WERI-Rb-1 (cell line): ENCODE measurements at regions not wholly inside any gene's neighbourhood (a gene's known extent, or its start where the extent isn't known, plus 50 kb on each side); places are given as distances from the start of the nearest gene placed in this dataset.

Experiments used
- DNase-seq: peaks from one replicate; pipeline ENCODE4 v3.0.0-alpha.2; 2020
- H3K27ac ChIP-seq: fragments of 250-450 bp; sonication (Bioruptor Pico); 2 replicates; pipeline ENCODE4 v1.5.1; 2020; ENCODE audit warnings: mild to moderate bottlenecking, moderate library complexity
- H3K27me3 ChIP-seq: fragments of 250-450 bp; sonication (Bioruptor Pico); 2 replicates; pipeline ENCODE4 v1.5.1; 2021; ENCODE audit warnings: mild to moderate bottlenecking, low read depth, moderate library complexity; ENCODE audit not compliant: insufficient read depth, severe bottlenecking
- H3K36me3 ChIP-seq: fragments of 250-450 bp; sonication (Bioruptor Pico); 2 replicates; pipeline ENCODE4 v1.5.1; 2020; ENCODE audit warnings: mild to moderate bottlenecking, moderate library complexity
- H3K4me3 ChIP-seq: 2 replicates; pipeline ENCODE4 v1.5.1; 2011; ENCODE audit warnings: low read depth, mild to moderate bottlenecking, control low read depth, low read length
- H3K9me3 ChIP-seq: fragments of 250-450 bp; sonication (Bioruptor Pico); 2 replicates; pipeline ENCODE4 v1.5.1; 2021; ENCODE audit warnings: mild to moderate bottlenecking, moderate library complexity; ENCODE audit not compliant: severe bottlenecking
- TF ChIP-seq, protein P1 (sequence below): IDR thresholded peaks from 2 replicates; pipeline ENCODE4 v1.5.1; 2011; ENCODE audit warnings: low read depth, mild to moderate bottlenecking, control low read depth, inconsistent platforms, low read length

DNA sequence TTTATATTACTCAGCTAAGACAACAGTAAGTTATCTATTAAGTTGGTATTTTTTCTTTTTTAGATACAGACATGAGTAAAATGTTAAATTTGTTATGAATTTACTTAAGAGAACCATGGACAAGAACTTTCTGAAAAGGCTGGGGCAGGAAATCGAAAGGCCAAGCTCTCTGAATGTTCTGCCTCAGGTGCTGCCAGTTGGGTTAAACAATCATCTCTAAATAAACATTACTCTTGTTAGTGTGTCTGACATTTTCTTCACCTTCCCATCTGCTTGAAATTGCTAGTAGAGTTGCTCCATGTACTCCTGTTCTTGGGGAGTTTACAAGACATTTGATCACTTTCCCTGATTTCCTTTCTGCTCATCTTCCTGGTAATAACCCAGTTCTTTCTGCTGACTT, 87.5 kb downstream of the ANKRD7 start:
- no peaks in the 10 kb centered on the region for H3K36me3 ChIP-seq
- no peaks in the 10 kb centered on the region for H3K27me3 ChIP-seq
- DNase-seq = no peak
- H3K27ac ChIP-seq = no peak overlapping the region
- no peak overlapping the region for H3K4me3 ChIP-seq
- no peaks in the 10 kb centered on the region for H3K9me3 ChIP-seq
- TF ChIP-seq, protein P1, sequence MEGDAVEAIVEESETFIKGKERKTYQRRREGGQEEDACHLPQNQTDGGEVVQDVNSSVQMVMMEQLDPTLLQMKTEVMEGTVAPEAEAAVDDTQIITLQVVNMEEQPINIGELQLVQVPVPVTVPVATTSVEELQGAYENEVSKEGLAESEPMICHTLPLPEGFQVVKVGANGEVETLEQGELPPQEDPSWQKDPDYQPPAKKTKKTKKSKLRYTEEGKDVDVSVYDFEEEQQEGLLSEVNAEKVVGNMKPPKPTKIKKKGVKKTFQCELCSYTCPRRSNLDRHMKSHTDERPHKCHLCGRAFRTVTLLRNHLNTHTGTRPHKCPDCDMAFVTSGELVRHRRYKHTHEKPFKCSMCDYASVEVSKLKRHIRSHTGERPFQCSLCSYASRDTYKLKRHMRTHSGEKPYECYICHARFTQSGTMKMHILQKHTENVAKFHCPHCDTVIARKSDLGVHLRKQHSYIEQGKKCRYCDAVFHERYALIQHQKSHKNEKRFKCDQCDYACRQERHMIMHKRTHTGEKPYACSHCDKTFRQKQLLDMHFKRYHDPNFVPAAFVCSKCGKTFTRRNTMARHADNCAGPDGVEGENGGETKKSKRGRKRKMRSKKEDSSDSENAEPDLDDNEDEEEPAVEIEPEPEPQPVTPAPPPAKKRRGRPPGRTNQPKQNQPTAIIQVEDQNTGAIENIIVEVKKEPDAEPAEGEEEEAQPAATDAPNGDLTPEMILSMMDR = no peak

- TF ChIP-seq, protein P1 = no peak
- Histone ChIP-seq H3K27me3 (no peaks in the 10 kb centered on the region), H3K36me3 (no peaks in the 10 kb centered on the region), H3K9me3 (no peaks in the 10 kb centered on the region), H3K27ac (no peak overlapping the region), H3K4me3 (no peak overlapping the region)
- no peak for DNase-seq
These were observed 88.5 kb downstream of the ANKRD7 start for GRCh38 chr7:118312966-118313365.

- TF ChIP-seq, protein P1 = no peak
These were observed 100.4 kb downstream of the ANKRD7 start for GRCh38 chr7:118324790-118325449.

GRCh38 chr7:118325450-118325808, 100.9 kb downstream of the ANKRD7 start:
- H3K4me3 ChIP-seq = no peak overlapping the region

More at GRCh38 chr7:118324790-118325449, 100.4 kb downstream of the ANKRD7 start:
- H3K27me3 ChIP-seq = no peaks in the 10 kb centered on the region
- no peak overlapping the region for H3K27ac ChIP-seq
- no peaks in the 10 kb centered on the region for H3K36me3 ChIP-seq
- H3K9me3 ChIP-seq = no peaks in the 10 kb centered on the region
- no peak overlapping the region for H3K4me3 ChIP-seq
- no peak for DNase-seq

GRCh38 chr7:118327174-118327573, 102.7 kb downstream of the ANKRD7 start:
- no peak for DNase-seq
- H3K36me3 ChIP-seq = no peaks in the 10 kb centered on the region
- H3K27ac ChIP-seq = no peak overlapping the region
- no peak overlapping the region for H3K4me3 ChIP-seq
- no peaks in the 10 kb centered on the region for H3K9me3 ChIP-seq
- TF ChIP-seq, protein P1 = no peak
- no peaks in the 10 kb centered on the region for H3K27me3 ChIP-seq

More at GRCh38 chr7:118325450-118325808, 100.9 kb downstream of the ANKRD7 start:
- H3K27ac ChIP-seq = no peak overlapping the region
- no peaks in the 10 kb centered on the region for H3K36me3 ChIP-seq
- no peaks in the 10 kb centered on the region for H3K27me3 ChIP-seq
- TF ChIP-seq, protein P1 = no peak
- DNase-seq = no peak
- no peaks in the 10 kb centered on the region for H3K9me3 ChIP-seq

DNA sequence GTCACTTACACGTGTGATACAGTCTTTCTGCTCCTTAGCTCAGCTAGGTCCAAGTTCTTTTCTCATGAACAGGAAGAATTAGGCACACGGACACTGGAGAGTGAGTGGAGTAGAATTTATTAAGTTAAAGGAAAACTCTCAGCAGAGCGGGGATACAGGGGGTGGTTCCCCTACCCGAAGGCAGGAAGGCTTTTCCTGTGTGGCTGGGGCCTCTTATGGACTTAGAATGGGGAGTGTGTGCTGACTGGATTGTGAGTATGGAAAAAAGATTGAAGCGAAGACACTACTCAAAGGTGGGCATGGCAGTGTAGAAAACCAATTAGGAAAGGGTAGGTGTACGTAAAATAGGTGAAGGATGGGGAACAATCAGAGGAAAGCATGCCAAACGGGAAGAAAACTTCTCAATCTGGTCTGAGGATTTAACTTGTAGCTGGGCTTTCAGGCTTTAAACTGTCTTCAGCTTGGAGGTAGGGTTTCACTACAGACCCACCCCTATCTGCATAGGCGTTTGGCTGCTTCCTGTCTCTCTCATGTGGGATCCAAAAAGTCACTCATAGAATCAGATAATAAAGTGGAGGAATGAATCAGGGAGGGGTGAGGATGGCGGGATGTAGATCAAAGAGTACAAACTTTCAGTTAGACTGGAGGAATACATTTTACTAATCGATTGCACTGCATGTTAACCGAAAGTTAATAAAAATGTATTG, 104.2 kb downstream of the ANKRD7 start:
- Histone ChIP-seq H3K36me3 (no peaks in the 10 kb centered on the region), H3K4me3 (no peak overlapping the region), H3K9me3 (no peaks in the 10 kb centered on the region), H3K27me3 (no peaks in the 10 kb centered on the region), H3K27ac (no peak overlapping the region)
- DNase-seq = no peak
- TF ChIP-seq, protein P1 = no peak
